ENCODE measurements at regions not wholly inside any gene's neighbourhood (a gene's known extent, or its start where the extent isn't known, plus 50 kb on each side); places are given as distances from the start of the nearest gene placed in this dataset.
"Not testable (repeated sequence)": the region's sequence is repeated elsewhere in the genome, so short reads cannot be mapped to it uniquely, and the experiment has no call there.

GRCh38 chr4:181860668-181861067, 382.5 kb upstream of the TENM3 start:
- Histone ChIP-seq H3K27ac (ENCODE audit: low read depth, low read length) (no peak overlapping the region), H3K27me3 (ENCODE audit: insufficient read depth, low read length) (no peaks in the 10 kb centered on the region), H3K79me2 (ENCODE audit: control insufficient read depth, insufficient read depth, low read length, unreplicated experiment) (no peaks in the 10 kb centered on the region), H3K4me1 (ENCODE audit: control insufficient read depth, insufficient read depth, low read length, unreplicated experiment) (peaks cover 2% of the 10 kb centered on the region), H2AFZ (ENCODE audit: low read length, unreplicated experiment) (no peak overlapping the region), H3K4me3 (ENCODE audit: low read depth, low read length) (no peak overlapping the region), H3K36me3 (ENCODE audit: insufficient read depth, low read length) (no peaks in the 10 kb centered on the region)

DNA sequence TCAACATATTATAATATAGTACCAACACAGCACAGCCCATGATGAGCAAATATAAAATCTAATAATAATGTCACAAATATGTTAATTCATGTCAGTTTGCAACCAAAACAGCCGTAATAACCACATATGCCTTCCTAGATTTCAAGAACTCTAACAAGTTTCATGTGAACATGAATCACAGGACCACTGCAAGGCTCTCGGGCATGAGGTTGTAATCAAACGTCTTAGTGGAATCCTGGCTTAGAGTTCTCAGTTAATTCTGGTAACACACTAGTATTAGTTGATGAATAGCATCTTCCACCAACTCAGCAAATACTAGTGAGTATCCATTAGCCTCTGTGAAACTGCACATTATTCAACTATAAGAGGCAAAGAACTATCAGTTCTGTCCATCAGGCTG, 379.3 kb upstream of the TENM3 start:
- H3K4me3 ChIP-seq (ENCODE audit: low read depth, low read length): no peak overlapping the region
- no peak overlapping the region for H3K27ac ChIP-seq (ENCODE audit: low read depth, low read length)
- no peaks in the 10 kb centered on the region for H3K27me3 ChIP-seq (ENCODE audit: insufficient read depth, low read length)
- H3K79me2 ChIP-seq (ENCODE audit: control insufficient read depth, insufficient read depth, low read length, unreplicated experiment): no peaks in the 10 kb centered on the region
- H3K4me1 ChIP-seq (ENCODE audit: control insufficient read depth, insufficient read depth, low read length, unreplicated experiment): no peaks in the 10 kb centered on the region
- H3K36me3 ChIP-seq (ENCODE audit: insufficient read depth, low read length): no peaks in the 10 kb centered on the region
- H2AFZ ChIP-seq (ENCODE audit: low read length, unreplicated experiment): no peak overlapping the region

- no peaks in the 10 kb centered on the region for H3K27me3 ChIP-seq (ENCODE audit: insufficient read depth, low read length)
- H2AFZ ChIP-seq (ENCODE audit: low read length, unreplicated experiment): no peak overlapping the region
- H3K79me2 ChIP-seq (ENCODE audit: control insufficient read depth, insufficient read depth, low read length, unreplicated experiment): no peaks in the 10 kb centered on the region
- H3K4me3 ChIP-seq (ENCODE audit: low read depth, low read length): no peak overlapping the region
- peaks cover 8% of the 10 kb centered on the region for H3K4me1 ChIP-seq (ENCODE audit: control insufficient read depth, insufficient read depth, low read length, unreplicated experiment)
- no peak overlapping the region for H3K27ac ChIP-seq (ENCODE audit: low read depth, low read length)
- no peaks in the 10 kb centered on the region for H3K36me3 ChIP-seq (ENCODE audit: insufficient read depth, low read length)
Measured at GRCh38 chr4:181870326-181870725, 372.9 kb upstream of the TENM3 start.

GRCh38 chr4:181874602-181875001, 368.6 kb upstream of the TENM3 start:
- Histone ChIP-seq H3K4me3 (ENCODE audit: low read depth, low read length) (no peak overlapping the region), H2AFZ (ENCODE audit: low read length, unreplicated experiment) (no peak overlapping the region), H3K27me3 (ENCODE audit: insufficient read depth, low read length) (no peaks in the 10 kb centered on the region), H3K36me3 (ENCODE audit: insufficient read depth, low read length) (no peaks in the 10 kb centered on the region), H3K27ac (ENCODE audit: low read depth, low read length) (no peak overlapping the region), H3K4me1 (ENCODE audit: control insufficient read depth, insufficient read depth, low read length, unreplicated experiment) (peaks cover 8% of the 10 kb centered on the region), H3K79me2 (ENCODE audit: control insufficient read depth, insufficient read depth, low read length, unreplicated experiment) (no peaks in the 10 kb centered on the region)

GRCh38 chr4:181877329-181877848, 365.8 kb upstream of the TENM3 start:
- Histone ChIP-seq H3K36me3 (ENCODE audit: insufficient read depth, low read length) (no peaks in the 10 kb centered on the region), H2AFZ (ENCODE audit: low read length, unreplicated experiment) (no peak overlapping the region), H3K4me3 (ENCODE audit: low read depth, low read length) (no peak overlapping the region), H3K27ac (ENCODE audit: low read depth, low read length) (no peak overlapping the region), H3K27me3 (ENCODE audit: insufficient read depth, low read length) (no peaks in the 10 kb centered on the region), H3K79me2 (ENCODE audit: control insufficient read depth, insufficient read depth, low read length, unreplicated experiment) (no peaks in the 10 kb centered on the region), H3K4me1 (ENCODE audit: control insufficient read depth, insufficient read depth, low read length, unreplicated experiment) (no peaks in the 10 kb centered on the region)

GRCh38 chr4:181890031-181890430, 353.2 kb upstream of the TENM3 start:
- H2AFZ ChIP-seq (ENCODE audit: low read length, unreplicated experiment): no peak overlapping the region
- no peaks in the 10 kb centered on the region for H3K36me3 ChIP-seq (ENCODE audit: insufficient read depth, low read length)
- H3K27ac ChIP-seq (ENCODE audit: low read depth, low read length): no peak overlapping the region
- H3K4me3 ChIP-seq (ENCODE audit: low read depth, low read length): no peak overlapping the region
- no peaks in the 10 kb centered on the region for H3K79me2 ChIP-seq (ENCODE audit: control insufficient read depth, insufficient read depth, low read length, unreplicated experiment)
- H3K4me1 ChIP-seq (ENCODE audit: control insufficient read depth, insufficient read depth, low read length, unreplicated experiment): no peaks in the 10 kb centered on the region
- H3K27me3 ChIP-seq (ENCODE audit: insufficient read depth, low read length): no peaks in the 10 kb centered on the region

- Histone ChIP-seq H3K4me3 (ENCODE audit: low read depth, low read length) (no peak overlapping the region), H3K4me1 (ENCODE audit: control insufficient read depth, insufficient read depth, low read length, unreplicated experiment) (no peaks in the 10 kb centered on the region), H3K27me3 (ENCODE audit: insufficient read depth, low read length) (no peaks in the 10 kb centered on the region), H2AFZ (ENCODE audit: low read length, unreplicated experiment) (no peak overlapping the region), H3K36me3 (ENCODE audit: insufficient read depth, low read length) (no peaks in the 10 kb centered on the region), H3K79me2 (ENCODE audit: control insufficient read depth, insufficient read depth, low read length, unreplicated experiment) (no peaks in the 10 kb centered on the region), H3K27ac (ENCODE audit: low read depth, low read length) (no peak overlapping the region)
Measured at GRCh38 chr4:181890911-181891310, 352.3 kb upstream of the TENM3 start.

- Histone ChIP-seq H3K79me2 (ENCODE audit: control insufficient read depth, insufficient read depth, low read length, unreplicated experiment) (no peaks in the 10 kb centered on the region), H3K36me3 (ENCODE audit: insufficient read depth, low read length) (no peaks in the 10 kb centered on the region), H3K27ac (ENCODE audit: low read depth, low read length) (no peak overlapping the region), H3K4me3 (ENCODE audit: low read depth, low read length) (no peak overlapping the region), H3K27me3 (ENCODE audit: insufficient read depth, low read length) (no peaks in the 10 kb centered on the region), H3K4me1 (ENCODE audit: control insufficient read depth, insufficient read depth, low read length, unreplicated experiment) (no peaks in the 10 kb centered on the region), H2AFZ (ENCODE audit: low read length, unreplicated experiment) (no peak overlapping the region)
Measured at GRCh38 chr4:181896614-181897013, 346.6 kb upstream of the TENM3 start.

GRCh38 chr4:181897935-181898334, 345.3 kb upstream of the TENM3 start:
- Histone ChIP-seq H2AFZ (ENCODE audit: low read length, unreplicated experiment) (no peak overlapping the region), H3K27ac (ENCODE audit: low read depth, low read length) (no peak overlapping the region), H3K36me3 (ENCODE audit: insufficient read depth, low read length) (no peaks in the 10 kb centered on the region), H3K4me1 (ENCODE audit: control insufficient read depth, insufficient read depth, low read length, unreplicated experiment) (no peaks in the 10 kb centered on the region), H3K4me3 (ENCODE audit: low read depth, low read length) (no peak overlapping the region), H3K27me3 (ENCODE audit: insufficient read depth, low read length) (no peaks in the 10 kb centered on the region), H3K79me2 (ENCODE audit: control insufficient read depth, insufficient read depth, low read length, unreplicated experiment) (no peaks in the 10 kb centered on the region)

DNA sequence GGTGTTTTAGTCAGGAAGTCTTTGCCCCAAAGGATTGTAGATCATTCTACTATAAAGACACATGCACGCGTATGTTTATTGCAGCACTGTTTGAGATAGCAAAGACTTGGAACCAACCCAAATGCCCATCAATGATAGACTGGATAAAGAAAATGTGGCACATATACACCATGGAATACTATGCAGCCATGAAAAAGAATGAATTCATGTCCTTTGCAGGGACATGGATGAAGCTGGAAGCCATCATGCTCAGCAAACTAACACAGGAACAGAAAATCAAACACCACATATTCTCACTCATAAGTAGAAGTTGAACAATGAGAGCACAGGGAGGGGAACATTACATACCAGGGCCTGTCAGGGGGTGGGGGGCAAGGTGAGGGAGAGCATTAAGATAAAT, 340.8 kb upstream of the TENM3 start:
- H3K36me3 ChIP-seq (ENCODE audit: insufficient read depth, low read length); H3K27ac ChIP-seq (ENCODE audit: low read depth, low read length); H3K4me1 ChIP-seq (ENCODE audit: control insufficient read depth, insufficient read depth, low read length, unreplicated experiment); H3K4me3 ChIP-seq (ENCODE audit: low read depth, low read length); H3K27me3 ChIP-seq (ENCODE audit: insufficient read depth, low read length); H2AFZ ChIP-seq (ENCODE audit: low read length, unreplicated experiment); H3K79me2 ChIP-seq (ENCODE audit: control insufficient read depth, insufficient read depth, low read length, unreplicated experiment): not testable (repeated sequence)

DNA sequence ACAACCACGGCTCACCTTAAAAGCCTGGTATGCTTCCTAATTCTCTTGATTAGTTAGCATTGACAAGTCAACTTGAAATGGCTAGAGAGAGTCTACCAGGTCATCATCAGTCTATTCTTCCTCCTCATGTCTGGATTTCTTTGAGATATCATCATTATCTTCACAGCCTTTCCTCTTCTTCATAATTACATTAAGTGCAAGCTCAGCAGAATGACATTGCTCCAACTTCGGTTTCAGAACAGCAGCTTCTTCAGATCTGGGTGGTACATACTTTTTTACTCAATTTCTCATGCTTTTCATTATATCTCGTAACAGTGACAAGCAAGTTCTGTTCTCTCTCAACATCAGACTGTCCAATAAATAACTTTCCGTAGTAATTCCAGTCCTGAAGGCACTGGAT, 337.5 kb upstream of the TENM3 start:
- H3K27ac ChIP-seq (ENCODE audit: low read depth, low read length): no peak overlapping the region
- no peaks in the 10 kb centered on the region; the same call in 1 of the 2 replicates for H3K36me3 ChIP-seq (ENCODE audit: insufficient read depth, low read length)
- H3K4me3 ChIP-seq (ENCODE audit: low read depth, low read length): no peak overlapping the region
- H3K4me1 ChIP-seq (ENCODE audit: control insufficient read depth, insufficient read depth, low read length, unreplicated experiment): peaks cover 10% of the 10 kb centered on the region
- H3K79me2 ChIP-seq (ENCODE audit: control insufficient read depth, insufficient read depth, low read length, unreplicated experiment): no peaks in the 10 kb centered on the region
- no peak overlapping the region for H2AFZ ChIP-seq (ENCODE audit: low read length, unreplicated experiment)
- no peaks in the 10 kb centered on the region for H3K27me3 ChIP-seq (ENCODE audit: insufficient read depth, low read length)
